Endothelial cell of umbilical vein (primary cell): ENCODE measurements at regions not wholly inside any gene's neighbourhood (a gene's known extent, or its start where the extent isn't known, plus 50 kb on each side); places are given as distances from the start of the nearest gene placed in this dataset.

Source experiments
- EZH2 ChIP-seq: IDR thresholded peaks from 2 replicates; pipeline ENCODE4 v1.6.1; 2012; ENCODE audit warnings: borderline replicate concordance, low read depth, mild to moderate bottlenecking, moderate library complexity, low read length, inconsistent platforms; ENCODE audit not compliant: severe bottlenecking
- FOS ChIP-seq: IDR thresholded peaks from 2 replicates; pipeline ENCODE4 v1.6.1; 2011; ENCODE audit warnings: mild to moderate bottlenecking, low read length, moderate library complexity, borderline replicate concordance; ENCODE audit not compliant: insufficient read depth
- JUN ChIP-seq: IDR thresholded peaks from 2 replicates; pipeline ENCODE4 v1.6.1; 2011; ENCODE audit warnings: borderline replicate concordance, low read depth; ENCODE audit not compliant: insufficient read length, insufficient read depth
- MYC ChIP-seq: IDR thresholded peaks from one replicate; pipeline ENCODE4 v1.6.1; 2011; ENCODE audit warnings: mild to moderate bottlenecking, low read depth, low read length
- POLR2A ChIP-seq: IDR thresholded peaks from 2 replicates; pipeline ENCODE4 v1.6.1; 2012; ENCODE audit warnings: low read depth, mild to moderate bottlenecking, control low read depth, low read length
- POLR2AphosphoS5 ChIP-seq: IDR thresholded peaks from 2 replicates; pipeline ENCODE4 v1.6.1; 2012; ENCODE audit warnings: low read depth, mild to moderate bottlenecking, control low read depth, low read length, moderate library complexity; ENCODE audit not compliant: insufficient read depth
- TF ChIP-seq, protein P1 (sequence below), 2 donors: IDR thresholded peaks; 1 replicate in 1 of 2; 2 replicates in 1 of 2; pipeline ENCODE4 v1.5.1; 2011; ENCODE audit warnings: low read length in 2 of 2, mild to moderate bottlenecking in 2 of 2, moderate library complexity in 2 of 2, control low read depth in 1 of 2, inconsistent platforms in 1 of 2, low read depth in 1 of 2; ENCODE audit not compliant: insufficient read depth in 1 of 2; ENCODE audit errors: extremely low read depth in 1 of 2

DNA sequence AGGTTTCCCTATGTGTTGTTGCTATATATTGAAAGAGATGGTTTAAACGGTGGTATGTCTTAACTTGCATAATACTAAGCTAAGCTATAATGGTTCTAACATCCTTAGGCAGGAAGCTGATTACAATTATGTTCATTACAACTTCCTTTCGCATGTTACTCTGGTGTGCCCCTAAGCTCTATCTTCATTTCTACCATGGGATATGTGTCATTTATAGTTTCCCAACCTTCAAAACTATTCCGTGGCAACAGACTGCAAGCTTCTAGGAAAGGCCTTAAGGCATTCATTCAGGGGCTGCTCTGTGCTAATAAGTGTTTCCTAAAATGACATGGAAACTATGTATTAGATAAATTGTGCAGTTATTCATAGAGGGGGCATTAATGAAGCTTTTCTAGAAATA lies 294.6 kb downstream of the GXYLT1 start:
- TF ChIP-seq, protein P1, sequence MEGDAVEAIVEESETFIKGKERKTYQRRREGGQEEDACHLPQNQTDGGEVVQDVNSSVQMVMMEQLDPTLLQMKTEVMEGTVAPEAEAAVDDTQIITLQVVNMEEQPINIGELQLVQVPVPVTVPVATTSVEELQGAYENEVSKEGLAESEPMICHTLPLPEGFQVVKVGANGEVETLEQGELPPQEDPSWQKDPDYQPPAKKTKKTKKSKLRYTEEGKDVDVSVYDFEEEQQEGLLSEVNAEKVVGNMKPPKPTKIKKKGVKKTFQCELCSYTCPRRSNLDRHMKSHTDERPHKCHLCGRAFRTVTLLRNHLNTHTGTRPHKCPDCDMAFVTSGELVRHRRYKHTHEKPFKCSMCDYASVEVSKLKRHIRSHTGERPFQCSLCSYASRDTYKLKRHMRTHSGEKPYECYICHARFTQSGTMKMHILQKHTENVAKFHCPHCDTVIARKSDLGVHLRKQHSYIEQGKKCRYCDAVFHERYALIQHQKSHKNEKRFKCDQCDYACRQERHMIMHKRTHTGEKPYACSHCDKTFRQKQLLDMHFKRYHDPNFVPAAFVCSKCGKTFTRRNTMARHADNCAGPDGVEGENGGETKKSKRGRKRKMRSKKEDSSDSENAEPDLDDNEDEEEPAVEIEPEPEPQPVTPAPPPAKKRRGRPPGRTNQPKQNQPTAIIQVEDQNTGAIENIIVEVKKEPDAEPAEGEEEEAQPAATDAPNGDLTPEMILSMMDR (IDR thresholded peaks at IDR 0.05; ENCODE audit: extremely low read depth in 1 of 2, insufficient read depth in 1 of 2, low read depth in 1 of 2, low read length in 2 of 2), result no peak
- TF ChIP-seq POLR2A, result no peak
- no peak for TF ChIP-seq POLR2AphosphoS5
- TF ChIP-seq EZH2, result no peak
- TF ChIP-seq MYC, result no peak
- no peak for TF ChIP-seq JUN
- no peak for TF ChIP-seq FOS
